ENCODE measurements at regions not wholly inside any gene's neighbourhood (a gene's known extent, or its start where the extent isn't known, plus 50 kb on each side); places are given as distances from the start of the nearest gene placed in this dataset.

- TF ChIP-seq CTCF (IDR thresholded peaks at IDR 0.05): no peak
- no peak for TF ChIP-seq POLR2A (IDR thresholded peaks at IDR 0.05)
Measured at GRCh38 chr2:19552270-19552669, 193.8 kb upstream of the OSR1 start.

Data from vagina (tissue), 2 donors.